ENCODE measurements at regions not wholly inside any gene's neighbourhood (a gene's known extent, or its start where the extent isn't known, plus 50 kb on each side); places are given as distances from the start of the nearest gene placed in this dataset.

- TF ChIP-seq, protein P1, sequence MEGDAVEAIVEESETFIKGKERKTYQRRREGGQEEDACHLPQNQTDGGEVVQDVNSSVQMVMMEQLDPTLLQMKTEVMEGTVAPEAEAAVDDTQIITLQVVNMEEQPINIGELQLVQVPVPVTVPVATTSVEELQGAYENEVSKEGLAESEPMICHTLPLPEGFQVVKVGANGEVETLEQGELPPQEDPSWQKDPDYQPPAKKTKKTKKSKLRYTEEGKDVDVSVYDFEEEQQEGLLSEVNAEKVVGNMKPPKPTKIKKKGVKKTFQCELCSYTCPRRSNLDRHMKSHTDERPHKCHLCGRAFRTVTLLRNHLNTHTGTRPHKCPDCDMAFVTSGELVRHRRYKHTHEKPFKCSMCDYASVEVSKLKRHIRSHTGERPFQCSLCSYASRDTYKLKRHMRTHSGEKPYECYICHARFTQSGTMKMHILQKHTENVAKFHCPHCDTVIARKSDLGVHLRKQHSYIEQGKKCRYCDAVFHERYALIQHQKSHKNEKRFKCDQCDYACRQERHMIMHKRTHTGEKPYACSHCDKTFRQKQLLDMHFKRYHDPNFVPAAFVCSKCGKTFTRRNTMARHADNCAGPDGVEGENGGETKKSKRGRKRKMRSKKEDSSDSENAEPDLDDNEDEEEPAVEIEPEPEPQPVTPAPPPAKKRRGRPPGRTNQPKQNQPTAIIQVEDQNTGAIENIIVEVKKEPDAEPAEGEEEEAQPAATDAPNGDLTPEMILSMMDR (IDR thresholded peaks at IDR 0.05) = no peak
- no peak for TF ChIP-seq POLR2A (IDR thresholded peaks at IDR 0.05)
- TF ChIP-seq EP300 (IDR thresholded peaks at IDR 0.05) = no peak
Measured at GRCh38 chr12:75646329-75647210, 135.2 kb upstream of the KRR1 start.
